Retinal pigment epithelial cell (primary cell): ENCODE measurements at regions not wholly inside any gene's neighbourhood (a gene's known extent, or its start where the extent isn't known, plus 50 kb on each side); places are given as distances from the start of the nearest gene placed in this dataset.

Experiments
- DNase-seq: peaks from one replicate; pipeline ENCODE4 v3.0.0-alpha.2; 2010; ENCODE audit warnings: low read depth
- H3K4me3 ChIP-seq: 2 replicates; pipeline ENCODE4 v1.5.1; 2011; ENCODE audit warnings: mild to moderate bottlenecking, low read length, control low read depth, moderate library complexity
- CTCF ChIP-seq: conservative IDR thresholded peaks from 2 replicates; pipeline ENCODE4 v1.5.1; 2011; ENCODE audit warnings: low read depth, low read length, control low read depth, inconsistent platforms

GRCh38 chr10:29166713-29167112 lies 122.2 kb upstream of the LYZL1 start:
- TF ChIP-seq CTCF: no peak
- no peak overlapping the region for H3K4me3 ChIP-seq
- no peak for DNase-seq

- no peak for TF ChIP-seq CTCF
- DNase-seq: no peak
- H3K4me3 ChIP-seq: no peak overlapping the region
Measured at GRCh38 chr10:29169021-29169420, 119.8 kb upstream of the LYZL1 start.

- no peak for TF ChIP-seq CTCF
- DNase-seq: no peak
- no peak overlapping the region for H3K4me3 ChIP-seq
Measured at GRCh38 chr10:29171717-29172116, 117.2 kb upstream of the LYZL1 start.

GRCh38 chr10:29174389-29174788 lies 114.5 kb upstream of the LYZL1 start:
- no peak for TF ChIP-seq CTCF
- no peak overlapping the region for H3K4me3 ChIP-seq
- no peak for DNase-seq

GRCh38 chr10:29176845-29177832 lies 111.7 kb upstream of the LYZL1 start:
- TF ChIP-seq CTCF: no peak
- no peak overlapping the region for H3K4me3 ChIP-seq
- no peak for DNase-seq

GRCh38 chr10:29181936-29182335 lies 106.9 kb upstream of the LYZL1 start:
- no peak overlapping the region for H3K4me3 ChIP-seq
- TF ChIP-seq CTCF: no peak
- no peak for DNase-seq

GRCh38 chr10:29183301-29183945 lies 105.4 kb upstream of the LYZL1 start:
- no peak for TF ChIP-seq CTCF
- DNase-seq: no peak
- no peak overlapping the region for H3K4me3 ChIP-seq
